A673 (cell line): ENCODE measurements at regions not wholly inside any gene's neighbourhood (a gene's known extent, or its start where the extent isn't known, plus 50 kb on each side); places are given as distances from the start of the nearest gene placed in this dataset.
"Not testable (repeated sequence)": the region's sequence is repeated elsewhere in the genome, so short reads cannot be mapped to it uniquely, and the experiment has no call there.

Experiments
- BruUV-seq: library from RNA; stranded (reverse); fragments of 400-500 nt; replicated peaks from 2 replicates; lab custom pipeline; 2021; lab: Mats Ljungman, UMichigan
- CTCF ChIA-PET: fragments of 300-600 bp; sonication (Branson Sonifier 250); formaldehyde crosslinking; loops from one replicate; lab custom pipeline; 2022; ENCODE audit warnings: antibody characterized with exemption; lab: Charles Lee
- POLR2A ChIA-PET: fragments of 300-600 bp; sonication (Branson Sonifier 250); formaldehyde crosslinking; loops from one replicate; lab custom pipeline; 2022; ENCODE audit warnings: antibody characterized with exemption; ENCODE audit not compliant: low non-redundant PET; lab: Charles Lee
- DNase-seq: peaks from one replicate; pipeline ENCODE4 v3.0.0-alpha.2; 2015; ENCODE audit warnings: low spot score
- H3K27ac ChIP-seq: fragments of 200-600 bp; sonication (generic); 2 replicates; pipeline ENCODE4 v1.5.1; 2016; ENCODE audit warnings: mixed run types, low read depth, mild to moderate bottlenecking, mixed read lengths, antibody characterized with exemption, low read length; ENCODE audit not compliant: poor library complexity, severe bottlenecking
- H3K27me3 ChIP-seq: fragments of 200-600 bp; sonication (generic); replicated peaks from 2 replicates; pipeline ENCODE4 v1.6.1; 2017; ENCODE audit warnings: mixed run types, low read depth, mild to moderate bottlenecking, mixed read lengths, antibody characterized with exemption, low read length; ENCODE audit not compliant: insufficient read depth, poor library complexity
- H3K36me3 ChIP-seq: fragments of 200-600 bp; sonication (generic); 2 replicates; pipeline ENCODE4 v1.6.1; 2016; ENCODE audit warnings: mixed run types, mild to moderate bottlenecking, mixed read lengths, antibody characterized with exemption, low read length; ENCODE audit not compliant: insufficient read depth, poor library complexity, severe bottlenecking
- H3K4me1 ChIP-seq: fragments of 200-600 bp; sonication (generic); 2 replicates; pipeline ENCODE4 v1.6.1; 2017; ENCODE audit warnings: mixed run types, mild to moderate bottlenecking, mixed read lengths, antibody characterized with exemption, low read length; ENCODE audit not compliant: insufficient read depth, poor library complexity, severe bottlenecking
- H3K4me3 ChIP-seq: fragments of 200-600 bp; sonication (generic); 2 replicates; pipeline ENCODE4 v1.5.1; 2016; ENCODE audit warnings: low read depth, mixed run types, mild to moderate bottlenecking, mixed read lengths, low read length; ENCODE audit not compliant: poor library complexity, severe bottlenecking
- H3K9me3 ChIP-seq: fragments of 200-600 bp; sonication (generic); 2 replicates; pipeline ENCODE4 v1.6.1; 2016; ENCODE audit warnings: mixed run types, low read depth, mild to moderate bottlenecking, mixed read lengths, antibody characterized with exemption, low read length; ENCODE audit not compliant: poor library complexity, severe bottlenecking
- EZH2 ChIP-seq: fragments of 200-600 bp; sonication (generic); IDR thresholded peaks from 2 replicates; pipeline ENCODE4 v1.6.1; 2017; ENCODE audit warnings: borderline replicate concordance, low read depth, mild to moderate bottlenecking, mixed read lengths, antibody characterized with exemption, low read length; ENCODE audit not compliant: poor library complexity, severe bottlenecking
- intact Hi-C: fragments of 100-400 bp; cut with micrococcal nuclease; formaldehyde crosslinking; loops from one replicate; pipeline ENCODE4 v1.10.0; 2022; ENCODE audit not compliant: unreplicated experiment
- TF ChIP-seq, protein P1 (sequence below): fragments of 300-800, 200-600 bp; sonication (generic); conservative IDR thresholded peaks from 2 replicates; pipeline ENCODE4 v1.5.1; 2017; ENCODE audit warnings: low read depth, mild to moderate bottlenecking, antibody characterized with exemption, low read length, moderate library complexity, mixed read lengths

DNA sequence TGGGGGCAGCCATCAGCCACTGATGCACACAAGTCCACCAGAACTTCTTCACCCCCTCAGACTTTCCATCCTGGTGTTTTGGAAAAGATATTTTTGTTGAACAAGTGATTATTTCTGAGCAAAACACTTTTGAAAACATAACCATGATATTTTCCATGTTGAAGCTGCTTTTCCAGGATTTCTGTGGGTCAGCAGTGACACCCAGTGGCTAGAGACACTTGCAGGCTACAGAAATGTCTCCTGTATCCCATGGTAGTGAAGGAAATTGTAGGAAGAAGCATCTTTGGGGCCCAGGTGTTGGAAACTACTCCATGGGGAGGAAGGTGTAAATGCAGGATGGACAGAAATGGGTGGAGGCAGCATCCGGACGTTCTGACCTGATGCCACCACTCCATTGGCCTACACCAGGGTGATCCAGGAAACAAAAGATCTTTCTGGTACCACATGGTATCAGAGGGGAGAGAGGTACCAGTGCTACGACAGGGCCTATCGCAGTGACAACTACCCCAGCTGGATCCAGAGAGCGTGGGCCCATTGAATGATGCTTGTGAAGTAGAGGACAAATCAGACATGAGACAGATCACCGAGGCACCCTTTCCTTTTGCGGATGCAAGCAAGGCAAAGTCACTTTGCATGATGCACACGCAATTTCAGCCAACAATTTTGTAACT lies 111.7 kb upstream of the COBL start:
- no peak for DNase-seq
- no peaks in the 10 kb centered on the region for H3K27me3 ChIP-seq
- BruUV-seq, result no TSS peak
- TF ChIP-seq, protein P1, sequence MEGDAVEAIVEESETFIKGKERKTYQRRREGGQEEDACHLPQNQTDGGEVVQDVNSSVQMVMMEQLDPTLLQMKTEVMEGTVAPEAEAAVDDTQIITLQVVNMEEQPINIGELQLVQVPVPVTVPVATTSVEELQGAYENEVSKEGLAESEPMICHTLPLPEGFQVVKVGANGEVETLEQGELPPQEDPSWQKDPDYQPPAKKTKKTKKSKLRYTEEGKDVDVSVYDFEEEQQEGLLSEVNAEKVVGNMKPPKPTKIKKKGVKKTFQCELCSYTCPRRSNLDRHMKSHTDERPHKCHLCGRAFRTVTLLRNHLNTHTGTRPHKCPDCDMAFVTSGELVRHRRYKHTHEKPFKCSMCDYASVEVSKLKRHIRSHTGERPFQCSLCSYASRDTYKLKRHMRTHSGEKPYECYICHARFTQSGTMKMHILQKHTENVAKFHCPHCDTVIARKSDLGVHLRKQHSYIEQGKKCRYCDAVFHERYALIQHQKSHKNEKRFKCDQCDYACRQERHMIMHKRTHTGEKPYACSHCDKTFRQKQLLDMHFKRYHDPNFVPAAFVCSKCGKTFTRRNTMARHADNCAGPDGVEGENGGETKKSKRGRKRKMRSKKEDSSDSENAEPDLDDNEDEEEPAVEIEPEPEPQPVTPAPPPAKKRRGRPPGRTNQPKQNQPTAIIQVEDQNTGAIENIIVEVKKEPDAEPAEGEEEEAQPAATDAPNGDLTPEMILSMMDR, result no peak
- no peak for TF ChIP-seq EZH2
- H3K4me1 ChIP-seq, result no peaks in the 10 kb centered on the region
- POLR2A ChIA-PET, result no interaction called here
- no peaks in the 10 kb centered on the region for H3K36me3 ChIP-seq
- no peaks in the 10 kb centered on the region for H3K9me3 ChIP-seq
- intact Hi-C loops, result loop anchor here (5.0 kb wide), 1 partner anchor 266 kb away; no protein-coding TSS in a partner anchor
- H3K4me3 ChIP-seq, result no peak overlapping the region
- H3K27ac ChIP-seq, result no peak overlapping the region
- CTCF ChIA-PET, result interaction anchor here (0.8 kb wide), 1 partner anchor 266 kb away, joined by 4 read pairs; no protein-coding TSS in a partner anchor

DNA sequence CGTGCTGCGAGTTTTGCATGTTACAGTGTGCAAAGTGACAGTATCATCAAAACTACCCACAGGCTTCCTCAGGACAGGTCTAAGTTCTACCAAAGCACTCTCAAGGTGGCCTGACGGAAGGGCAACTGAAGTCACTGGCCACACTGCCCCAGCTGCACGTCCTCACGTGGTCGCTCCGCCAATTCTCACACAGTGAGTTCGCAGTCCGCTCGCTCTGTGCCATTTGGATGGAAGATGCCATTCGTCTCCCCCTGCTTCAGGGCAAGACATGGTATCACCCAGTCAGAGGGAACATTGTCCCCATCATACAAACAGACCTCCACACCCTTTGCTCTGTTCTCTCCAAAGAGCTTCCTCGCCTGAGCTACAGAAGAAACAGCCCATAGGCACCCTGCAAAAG lies 109.6 kb upstream of the COBL start:
- H3K9me3 ChIP-seq, result no peaks in the 10 kb centered on the region
- H3K4me1 ChIP-seq, result no peaks in the 10 kb centered on the region
- POLR2A ChIA-PET, result no interaction called here
- CTCF ChIA-PET, result no interaction called here
- intact Hi-C loops, result loop anchor here (5.0 kb wide), 1 partner anchor 264 kb away; no protein-coding TSS in a partner anchor
- no peaks in the 10 kb centered on the region for H3K27me3 ChIP-seq
- no peak overlapping the region for H3K27ac ChIP-seq
- TF ChIP-seq EZH2, result no peak
- TF ChIP-seq, protein P1, result no peak
- no peaks in the 10 kb centered on the region for H3K36me3 ChIP-seq
- no peak for DNase-seq
- BruUV-seq, result no TSS peak
- no peak overlapping the region for H3K4me3 ChIP-seq

DNA sequence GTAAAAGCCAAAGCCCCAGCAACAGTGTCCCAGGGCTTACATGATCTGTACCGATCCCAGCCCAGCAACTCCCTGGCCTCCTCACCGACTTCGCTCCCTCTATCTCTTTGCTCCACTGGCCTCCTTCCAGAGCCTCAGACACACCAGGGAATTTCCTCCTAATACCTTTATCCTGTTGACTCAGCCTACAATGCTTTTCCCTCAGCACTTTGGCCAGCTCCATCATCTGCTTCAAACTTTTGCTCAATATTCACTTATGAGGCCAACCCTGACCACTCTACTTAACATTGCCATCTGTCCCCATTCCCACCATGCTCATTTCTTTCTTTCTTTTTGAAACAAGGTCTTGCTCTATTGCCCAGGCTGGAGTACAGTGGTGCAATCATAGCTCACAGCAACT lies 93.3 kb upstream of the COBL start:
- DNase-seq, POLR2A ChIA-PET, H3K27me3 ChIP-seq, H3K4me3 ChIP-seq, H3K9me3 ChIP-seq, BruUV-seq, H3K4me1 ChIP-seq, H3K36me3 ChIP-seq, H3K27ac ChIP-seq, CTCF ChIA-PET, intact Hi-C loops: not testable (repeated sequence)

DNA sequence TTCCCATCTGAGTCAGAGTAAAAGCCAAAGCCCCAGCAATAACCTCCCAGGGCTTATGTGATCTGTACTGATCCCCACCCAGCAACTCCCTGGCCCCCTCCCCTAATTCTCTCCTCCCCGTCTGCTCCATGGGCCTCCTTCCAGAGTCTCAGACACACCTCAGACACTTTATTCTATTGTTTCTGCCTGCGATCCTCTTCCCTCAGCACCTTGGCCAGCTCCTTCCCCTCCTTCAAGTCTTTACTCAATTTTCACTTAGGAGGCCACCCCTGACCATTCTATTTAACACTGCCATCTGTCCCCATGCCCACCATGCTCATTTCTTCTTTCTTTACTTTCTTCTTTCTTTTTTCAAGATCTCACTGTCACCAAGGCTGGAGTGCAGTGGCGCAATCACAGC lies 81.0 kb upstream of the COBL start:
- intact Hi-C loops, POLR2A ChIA-PET, H3K27ac ChIP-seq, H3K4me1 ChIP-seq, H3K36me3 ChIP-seq, H3K4me3 ChIP-seq, BruUV-seq, CTCF ChIA-PET, H3K9me3 ChIP-seq, H3K27me3 ChIP-seq, DNase-seq: not testable (repeated sequence)

DNA sequence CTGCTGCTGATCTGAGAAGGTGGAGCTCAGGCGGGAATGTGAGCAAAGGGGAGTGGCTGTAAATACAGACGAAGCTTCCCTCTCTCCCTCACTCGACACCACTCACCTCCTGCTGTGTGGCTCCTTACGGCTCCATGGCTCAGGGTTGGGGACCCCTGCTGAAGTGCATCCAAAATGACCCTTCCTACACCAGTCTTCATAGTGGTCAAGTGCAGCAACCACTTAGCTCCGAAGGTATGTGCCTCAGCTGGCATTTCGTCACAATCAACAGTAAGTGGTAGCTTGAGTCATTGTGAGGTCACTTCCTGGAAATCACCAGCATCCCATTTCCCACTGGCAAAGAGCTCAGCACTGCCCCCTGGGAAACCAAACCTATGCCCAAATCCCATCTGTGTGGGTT lies 76.4 kb upstream of the COBL start:
- not testable (repeated sequence) for DNase-seq

DNA sequence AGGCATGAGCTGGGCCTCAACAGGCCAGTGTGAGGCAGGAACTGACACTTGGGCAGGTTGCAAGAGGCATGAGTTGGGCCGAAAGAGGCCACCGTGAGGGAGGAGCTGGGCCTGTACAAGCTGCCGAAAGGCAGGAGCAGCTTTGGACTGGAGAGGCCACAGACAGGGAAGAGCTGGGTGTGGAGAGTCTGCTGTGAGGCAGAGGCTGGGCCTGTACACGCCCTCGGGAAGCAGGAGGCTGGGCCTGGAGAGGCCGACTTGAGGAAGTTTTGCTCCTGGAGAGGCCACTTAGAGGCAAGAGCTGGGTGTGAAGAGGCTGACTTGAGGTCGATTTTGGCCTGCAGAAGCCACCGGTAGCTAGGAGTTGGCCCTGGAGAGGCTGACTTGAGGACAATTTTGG lies 73.3 kb upstream of the COBL start:
- intact Hi-C loops, result not testable (repeated sequence)

More for the DNA sequence above, 76.4 kb upstream of the COBL start:
- H3K4me1 ChIP-seq, CTCF ChIA-PET, H3K27me3 ChIP-seq, H3K9me3 ChIP-seq, H3K36me3 ChIP-seq, POLR2A ChIA-PET, intact Hi-C loops, BruUV-seq, H3K27ac ChIP-seq, H3K4me3 ChIP-seq: not testable (repeated sequence)

More for the DNA sequence above, 73.3 kb upstream of the COBL start:
- BruUV-seq, H3K27ac ChIP-seq, H3K27me3 ChIP-seq, POLR2A ChIA-PET, H3K4me3 ChIP-seq, H3K4me1 ChIP-seq, H3K36me3 ChIP-seq, CTCF ChIA-PET, DNase-seq, H3K9me3 ChIP-seq: not testable (repeated sequence)
